ENCODE measurements at regions not wholly inside any gene's neighbourhood (a gene's known extent, or its start where the extent isn't known, plus 50 kb on each side); places are given as distances from the start of the nearest gene placed in this dataset.

- no peak for DNase-seq (ENCODE audit: extremely low spot score, unreplicated experiment)
- no peak for TF ChIP-seq CTCF (IDR thresholded peaks at IDR 0.05)
- Mint-ChIP-seq H3K4me1 (ENCODE audit: unreplicated experiment) (peaks cover 29% of the 10 kb centered on the region), H3K27ac (ENCODE audit: unreplicated experiment) (no peak overlapping the region), H3K36me3 (ENCODE audit: unreplicated experiment) (no peaks in the 10 kb centered on the region), H3K27me3 (ENCODE audit: unreplicated experiment) (no peaks in the 10 kb centered on the region), H3K4me3 (ENCODE audit: unreplicated experiment) (no peak overlapping the region), H3K9me3 (ENCODE audit: unreplicated experiment) (no peaks in the 10 kb centered on the region)
Measured at GRCh38 chr4:129246910-129247461, 151.0 kb downstream of the C4orf33 start.

- Mint-ChIP-seq H3K36me3 (ENCODE audit: unreplicated experiment) (no peaks in the 10 kb centered on the region), H3K9me3 (ENCODE audit: unreplicated experiment) (no peaks in the 10 kb centered on the region), H3K4me3 (ENCODE audit: unreplicated experiment) (no peak overlapping the region), H3K27ac (ENCODE audit: unreplicated experiment) (peak overlapping the region; percentile 4), H3K27me3 (ENCODE audit: unreplicated experiment) (no peaks in the 10 kb centered on the region), H3K4me1 (ENCODE audit: unreplicated experiment) (peaks cover 29% of the 10 kb centered on the region)
- DNase-seq (ENCODE audit: extremely low spot score, unreplicated experiment): no peak
- TF ChIP-seq CTCF (IDR thresholded peaks at IDR 0.05): no peak
Measured at GRCh38 chr4:129248621-129249020, 152.7 kb downstream of the C4orf33 start.

GRCh38 chr4:129254126-129254525 lies 158.2 kb downstream of the C4orf33 start:
- Mint-ChIP-seq H3K4me1 (ENCODE audit: unreplicated experiment) (peaks cover 10% of the 10 kb centered on the region), H3K9me3 (ENCODE audit: unreplicated experiment) (no peaks in the 10 kb centered on the region), H3K27me3 (ENCODE audit: unreplicated experiment) (no peaks in the 10 kb centered on the region), H3K4me3 (ENCODE audit: unreplicated experiment) (no peak overlapping the region), H3K27ac (ENCODE audit: unreplicated experiment) (peak overlapping the region; percentile 8), H3K36me3 (ENCODE audit: unreplicated experiment) (no peaks in the 10 kb centered on the region)
- no peak for TF ChIP-seq CTCF (IDR thresholded peaks at IDR 0.05)
- DNase-seq (ENCODE audit: extremely low spot score, unreplicated experiment): no peak

GRCh38 chr4:129254526-129254925 lies 158.6 kb downstream of the C4orf33 start:
- H3K36me3 Mint-ChIP-seq (ENCODE audit: unreplicated experiment): no peaks in the 10 kb centered on the region
- no peak overlapping the region for H3K4me3 Mint-ChIP-seq (ENCODE audit: unreplicated experiment)
- peak overlapping the region; percentile 8 for H3K27ac Mint-ChIP-seq (ENCODE audit: unreplicated experiment)
- no peaks in the 10 kb centered on the region for H3K27me3 Mint-ChIP-seq (ENCODE audit: unreplicated experiment)
- no peak for TF ChIP-seq CTCF (IDR thresholded peaks at IDR 0.05)
- H3K4me1 Mint-ChIP-seq (ENCODE audit: unreplicated experiment): peaks cover 10% of the 10 kb centered on the region
- no peaks in the 10 kb centered on the region for H3K9me3 Mint-ChIP-seq (ENCODE audit: unreplicated experiment)
- no peak for DNase-seq (ENCODE audit: extremely low spot score, unreplicated experiment)

GRCh38 chr4:129261584-129261983 lies 165.6 kb downstream of the C4orf33 start:
- Mint-ChIP-seq H3K4me3 (ENCODE audit: unreplicated experiment) (no peak overlapping the region), H3K9me3 (ENCODE audit: unreplicated experiment) (peaks cover 5% of the 10 kb centered on the region), H3K27ac (ENCODE audit: unreplicated experiment) (no peak overlapping the region), H3K4me1 (ENCODE audit: unreplicated experiment) (peaks cover 5% of the 10 kb centered on the region), H3K27me3 (ENCODE audit: unreplicated experiment) (peaks cover 15% of the 10 kb centered on the region), H3K36me3 (ENCODE audit: unreplicated experiment) (no peaks in the 10 kb centered on the region)
- no peak for TF ChIP-seq CTCF (IDR thresholded peaks at IDR 0.05)
- no peak for DNase-seq (ENCODE audit: extremely low spot score, unreplicated experiment)
